H9 (cell line): ENCODE measurements at regions not wholly inside any gene's neighbourhood (a gene's known extent, or its start where the extent isn't known, plus 50 kb on each side); places are given as distances from the start of the nearest gene placed in this dataset.

ENCODE experiments used
- DNase-seq: peaks from one replicate; pipeline ENCODE4 v3.0.0-alpha.2; 2017
- H2AFZ ChIP-seq: one replicate; pipeline ENCODE4 v1.6.1; 2013; ENCODE audit warnings: mild to moderate bottlenecking, low read length, control low read depth, moderate library complexity
- H2AK5ac ChIP-seq: 2 replicates; pipeline ENCODE4 v1.6.1; 2013; ENCODE audit warnings: low read length, control low read depth, mixed read lengths; ENCODE audit not compliant: insufficient read length
- H2BK120ac ChIP-seq: one replicate; pipeline ENCODE4 v1.6.1; 2013; ENCODE audit warnings: low read depth, mild to moderate bottlenecking, low read length, control low read depth, inconsistent platforms; ENCODE audit not compliant: poor library complexity, severe bottlenecking
- H2BK12ac ChIP-seq: 2 replicates; pipeline ENCODE4 v1.6.1; 2013; ENCODE audit warnings: low read length, control low read depth, mixed read lengths, low read depth; ENCODE audit not compliant: insufficient read length
- H2BK15ac ChIP-seq: 2 replicates; pipeline ENCODE4 v1.6.1; 2013; ENCODE audit warnings: low read depth, low read length, control low read depth
- H2BK20ac ChIP-seq: one replicate; pipeline ENCODE4 v1.6.1; 2013; ENCODE audit warnings: low read depth, mild to moderate bottlenecking, low read length, control low read depth, inconsistent platforms; ENCODE audit not compliant: poor library complexity, severe bottlenecking
- H2BK5ac ChIP-seq: 2 replicates; pipeline ENCODE4 v1.6.1; 2013; ENCODE audit warnings: low read length, control low read depth, mixed read lengths; ENCODE audit not compliant: insufficient read length
- H3K14ac ChIP-seq: 2 replicates; pipeline ENCODE4 v1.6.1; 2013; ENCODE audit warnings: low read length, control low read depth; ENCODE audit not compliant: insufficient read depth
- H3K18ac ChIP-seq: 2 replicates; pipeline ENCODE4 v1.6.1; 2013; ENCODE audit warnings: low read depth, mild to moderate bottlenecking, mixed read lengths, low read length, control low read depth; ENCODE audit not compliant: insufficient read length
- H3K23ac ChIP-seq: 2 replicates; pipeline ENCODE4 v1.6.1; 2013; ENCODE audit warnings: low read length, control low read depth, mixed read lengths, low read depth; ENCODE audit not compliant: insufficient read length
- H3K23me2 ChIP-seq: 2 replicates; pipeline ENCODE4 v1.6.1; 2013; ENCODE audit warnings: low read depth, mild to moderate bottlenecking, mixed read lengths, low read length, control low read depth; ENCODE audit not compliant: insufficient read length, poor library complexity, severe bottlenecking
- H3K27ac ChIP-seq: 2 replicates; pipeline ENCODE4 v1.5.1; 2013; ENCODE audit warnings: low read length, control low read depth, mixed read lengths, low read depth; ENCODE audit not compliant: insufficient read length
- H3K27me3 ChIP-seq: 2 replicates; pipeline ENCODE4 v1.6.1; 2013; ENCODE audit warnings: low read length, control low read depth, inconsistent platforms; ENCODE audit not compliant: insufficient read depth
- H3K4ac ChIP-seq: 2 replicates; pipeline ENCODE4 v1.6.1; 2013; ENCODE audit warnings: low read depth, mild to moderate bottlenecking, control low read depth, inconsistent platforms, low read length, moderate library complexity
- H3K4me1 ChIP-seq: 2 replicates; pipeline ENCODE4 v1.6.1; 2013; ENCODE audit warnings: low read length, control low read depth, inconsistent platforms; ENCODE audit not compliant: insufficient read depth
- H3K4me2 ChIP-seq: 2 replicates; pipeline ENCODE4 v1.6.1; 2013; ENCODE audit warnings: low read length, control low read depth, mixed read lengths; ENCODE audit not compliant: insufficient read length, insufficient read depth
- H3K56ac ChIP-seq: 2 replicates; pipeline ENCODE4 v1.6.1; 2013; ENCODE audit warnings: low read depth, mild to moderate bottlenecking, mixed read lengths, low read length, control low read depth; ENCODE audit not compliant: insufficient read length
- H3K79me1 ChIP-seq: 2 replicates; pipeline ENCODE4 v1.6.1; 2013; ENCODE audit warnings: low read depth, mild to moderate bottlenecking, moderate library complexity, low read length, control low read depth, inconsistent platforms; ENCODE audit not compliant: insufficient read depth, poor library complexity, severe bottlenecking
- H3K79me2 ChIP-seq: 2 replicates; pipeline ENCODE4 v1.6.1; 2013; ENCODE audit warnings: low read length, control low read depth, inconsistent platforms; ENCODE audit not compliant: insufficient read depth
- H3K9ac ChIP-seq: 2 replicates; pipeline ENCODE4 v1.6.1; 2013; ENCODE audit warnings: low read length, control low read depth, mixed read lengths; ENCODE audit not compliant: insufficient read length; ENCODE audit errors: extremely low read depth
- H3K9me3 ChIP-seq: one replicate; pipeline ENCODE4 v1.6.1; 2013; ENCODE audit warnings: low read depth, low read length, inconsistent platforms; ENCODE audit not compliant: control insufficient read depth
- H3T11ph ChIP-seq: one replicate; pipeline ENCODE4 v1.6.1; 2013; ENCODE audit warnings: mild to moderate bottlenecking, low read length, control low read depth, inconsistent platforms
- H4K20me1 ChIP-seq: one replicate; pipeline ENCODE4 v1.6.1; 2013; ENCODE audit not compliant: control insufficient read depth, insufficient read length, insufficient read depth
- H4K5ac ChIP-seq: 2 replicates; pipeline ENCODE4 v1.6.1; 2013; ENCODE audit warnings: low read depth, mild to moderate bottlenecking, mixed read lengths, low read length, control low read depth; ENCODE audit not compliant: insufficient read length
- H4K8ac ChIP-seq: replicated peaks from 2 replicates; pipeline ENCODE4 v1.6.1; 2013; ENCODE audit warnings: low read length, control low read depth, mixed read lengths, low read depth; ENCODE audit not compliant: insufficient read length
- H4K91ac ChIP-seq: 2 replicates; pipeline ENCODE4 v1.6.1; 2013; ENCODE audit warnings: low read depth, mild to moderate bottlenecking, moderate library complexity, mixed read lengths, low read length, control low read depth; ENCODE audit not compliant: insufficient read length
- H3K27ac Mint-ChIP-seq, 3 experiments: 2 replicates in 2 of 3; 3 replicates in 1 of 3; pipeline ENCODE4 v1.8.0; 2020 to 2021; ENCODE audit warnings: mixed read lengths in 3 of 3, mild to moderate bottlenecking in 1 of 3, moderate library complexity in 1 of 3
- H3K27me3 Mint-ChIP-seq: 2 replicates; pipeline ENCODE4 v1.8.0; 2021; ENCODE audit warnings: low read depth, mild to moderate bottlenecking, moderate library complexity, mixed read lengths
- H3K36me3 Mint-ChIP-seq, 3 experiments: 2 replicates in 2 of 3; 3 replicates in 1 of 3; pipeline ENCODE4 v1.8.0; 2020 to 2021; ENCODE audit warnings: low read depth in 3 of 3, mixed read lengths in 3 of 3; ENCODE audit not compliant: insufficient read depth in 1 of 3
- H3K4me1 Mint-ChIP-seq, 2 experiments: 2 replicates each; pipeline ENCODE4 v1.8.0; 2020; ENCODE audit warnings: mixed read lengths in 2 of 2
- H3K4me3 Mint-ChIP-seq, 2 experiments: 2 replicates in 1 of 2; 3 replicates in 1 of 2; pipeline ENCODE4 v1.8.0; 2020 to 2021; ENCODE audit warnings: mild to moderate bottlenecking in 2 of 2, mixed read lengths in 2 of 2, moderate library complexity in 1 of 2
- H3K9me3 Mint-ChIP-seq, 2 experiments: 2 replicates in 1 of 2; 3 replicates in 1 of 2; pipeline ENCODE4 v1.8.0; 2020; ENCODE audit warnings: mild to moderate bottlenecking in 2 of 2, mixed read lengths in 2 of 2, moderate library complexity in 1 of 2
- WGBS: extraction: QIAGEN DNeasy Blood & Tissue Kit; methylation state at CpG from one replicate; pipeline ENCODE4 v1.1.7; 2013; ENCODE audit warnings: missing lambda C conversion rate, low lambda C conversion rate, mixed read lengths; ENCODE audit not compliant: insufficient read length; ENCODE audit errors: extremely low coverage; 5-methylcytosine and 5-hydroxymethylcytosine counted together
- TF ChIP-seq, protein P1 (sequence below): fragments of 200-600 bp; sonication (generic); conservative IDR thresholded peaks from 3 replicates; pipeline ENCODE4 v1.8.0; 2021; ENCODE audit warnings: antibody characterized with exemption, mild to moderate bottlenecking

- H4K5ac ChIP-seq = no peak overlapping the region
- H2AFZ ChIP-seq = no peak overlapping the region
- no peak overlapping the region for H3K27ac Mint-ChIP-seq
- no peaks in the 10 kb centered on the region for H3K27me3 ChIP-seq
- TF ChIP-seq, protein P1, sequence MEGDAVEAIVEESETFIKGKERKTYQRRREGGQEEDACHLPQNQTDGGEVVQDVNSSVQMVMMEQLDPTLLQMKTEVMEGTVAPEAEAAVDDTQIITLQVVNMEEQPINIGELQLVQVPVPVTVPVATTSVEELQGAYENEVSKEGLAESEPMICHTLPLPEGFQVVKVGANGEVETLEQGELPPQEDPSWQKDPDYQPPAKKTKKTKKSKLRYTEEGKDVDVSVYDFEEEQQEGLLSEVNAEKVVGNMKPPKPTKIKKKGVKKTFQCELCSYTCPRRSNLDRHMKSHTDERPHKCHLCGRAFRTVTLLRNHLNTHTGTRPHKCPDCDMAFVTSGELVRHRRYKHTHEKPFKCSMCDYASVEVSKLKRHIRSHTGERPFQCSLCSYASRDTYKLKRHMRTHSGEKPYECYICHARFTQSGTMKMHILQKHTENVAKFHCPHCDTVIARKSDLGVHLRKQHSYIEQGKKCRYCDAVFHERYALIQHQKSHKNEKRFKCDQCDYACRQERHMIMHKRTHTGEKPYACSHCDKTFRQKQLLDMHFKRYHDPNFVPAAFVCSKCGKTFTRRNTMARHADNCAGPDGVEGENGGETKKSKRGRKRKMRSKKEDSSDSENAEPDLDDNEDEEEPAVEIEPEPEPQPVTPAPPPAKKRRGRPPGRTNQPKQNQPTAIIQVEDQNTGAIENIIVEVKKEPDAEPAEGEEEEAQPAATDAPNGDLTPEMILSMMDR = no peak
- H3K18ac ChIP-seq = no peak overlapping the region
- H2BK15ac ChIP-seq = no peak overlapping the region
- H3K4me1 Mint-ChIP-seq = no peaks in the 10 kb centered on the region
- no peaks in the 10 kb centered on the region for H3K9me3 ChIP-seq
- H3T11ph ChIP-seq = no peak overlapping the region
- no peaks in the 10 kb centered on the region for H3K79me1 ChIP-seq
- H4K91ac ChIP-seq = no peak overlapping the region
- no peak overlapping the region for H2BK12ac ChIP-seq
- no peak overlapping the region for H3K14ac ChIP-seq
- no peaks in the 10 kb centered on the region for H3K27me3 Mint-ChIP-seq
- H3K36me3 Mint-ChIP-seq = no peaks in the 10 kb centered on the region; a peak in 1 of 7 replicates
- no peak overlapping the region for H3K4me3 Mint-ChIP-seq
- H3K23me2 ChIP-seq = no peaks in the 10 kb centered on the region
- no CpG with 5 or more reads among the region's 2 CpGs for WGBS
- no peak overlapping the region for H2BK20ac ChIP-seq
- H3K79me2 ChIP-seq = no peaks in the 10 kb centered on the region
- no peak overlapping the region for H3K9ac ChIP-seq
- H3K23ac ChIP-seq = no peak overlapping the region
- no peak overlapping the region for H2AK5ac ChIP-seq
- DNase-seq = no peak
- H4K8ac ChIP-seq = no peak overlapping the region
- no peak overlapping the region for H3K4ac ChIP-seq
- H3K4me1 ChIP-seq = no peaks in the 10 kb centered on the region
- no peak overlapping the region for H3K4me2 ChIP-seq
- no peak overlapping the region for H2BK120ac ChIP-seq
- H3K27ac ChIP-seq = no peak overlapping the region
- H4K20me1 ChIP-seq = no peaks in the 10 kb centered on the region
- peaks cover 11 to 14% of the 10 kb centered on the region in 2 experiments; a peak in 4 of 5 replicates for H3K9me3 Mint-ChIP-seq
- no peak overlapping the region for H2BK5ac ChIP-seq
- H3K56ac ChIP-seq = no peak overlapping the region
Observed at GRCh38 chr13:84946192-84946591, 853.0 kb downstream of the SLITRK6 start.
